ENCODE measurements at regions not wholly inside any gene's neighbourhood (a gene's known extent, or its start where the extent isn't known, plus 50 kb on each side); places are given as distances from the start of the nearest gene placed in this dataset.
"Not testable (repeated sequence)": the region's sequence is repeated elsewhere in the genome, so short reads cannot be mapped to it uniquely, and the experiment has no call there.

- no peak for DNase-seq
These were observed 205.9 kb upstream of the SEMA3D start for GRCh38 chr7:85392789-85393188.

GRCh38 chr7:85392326-85392725 is 205.5 kb upstream of the SEMA3D start:
- DNase-seq: no peak

GRCh38 chr7:85386460-85386859 is 199.6 kb upstream of the SEMA3D start:
- no peak for DNase-seq

GRCh38 chr7:85384392-85384791 is 197.5 kb upstream of the SEMA3D start:
- no peak for DNase-seq

GRCh38 chr7:85381212-85381611 is 194.4 kb upstream of the SEMA3D start:
- no peak for DNase-seq

- no peak for DNase-seq
These were observed 189.7 kb upstream of the SEMA3D start for GRCh38 chr7:85376589-85376988.

- no peak for DNase-seq
These were observed 170.1 kb upstream of the SEMA3D start for GRCh38 chr7:85356916-85357315.

GRCh38 chr7:85343484-85343883 is 156.6 kb upstream of the SEMA3D start:
- DNase-seq: no peak

GRCh38 chr7:85342781-85343180 is 155.9 kb upstream of the SEMA3D start:
- DNase-seq: no peak

GRCh38 chr7:85341973-85342372 is 155.1 kb upstream of the SEMA3D start:
- DNase-seq: no peak

GRCh38 chr7:85341121-85341520 is 154.3 kb upstream of the SEMA3D start:
- DNase-seq: no peak

- no peak for DNase-seq
These were observed 149.2 kb upstream of the SEMA3D start for GRCh38 chr7:85336086-85336485.

GRCh38 chr7:85335113-85335512 is 148.3 kb upstream of the SEMA3D start:
- DNase-seq: not testable (repeated sequence)

GRCh38 chr7:85328456-85328998 is 141.7 kb upstream of the SEMA3D start:
- no peak for DNase-seq

- DNase-seq: no peak
These were observed 137.4 kb upstream of the SEMA3D start for GRCh38 chr7:85324145-85324799.

GRCh38 chr7:85322252-85322651 is 135.4 kb upstream of the SEMA3D start:
- DNase-seq: no peak

- DNase-seq: no peak
These were observed 134.0 kb upstream of the SEMA3D start for GRCh38 chr7:85320699-85321476.

- DNase-seq: no peak
These were observed 129.6 kb upstream of the SEMA3D start for GRCh38 chr7:85316489-85316888.

GRCh38 chr7:85310301-85310700 is 123.4 kb upstream of the SEMA3D start:
- no peak for DNase-seq

- no peak for DNase-seq
These were observed 119.3 kb upstream of the SEMA3D start for GRCh38 chr7:85306115-85306514.

- no peak for DNase-seq
These were observed 107.3 kb upstream of the SEMA3D start for GRCh38 chr7:85294176-85294575.

- no peak for DNase-seq
These were observed 106.2 kb upstream of the SEMA3D start for GRCh38 chr7:85292908-85293576.

- DNase-seq: no peak
These were observed 103.4 kb upstream of the SEMA3D start for GRCh38 chr7:85290269-85290668.

GRCh38 chr7:85289279-85289678 is 102.4 kb upstream of the SEMA3D start:
- no peak for DNase-seq
